Natural killer cell (primary cell): ENCODE measurements at regions not wholly inside any gene's neighbourhood (a gene's known extent, or its start where the extent isn't known, plus 50 kb on each side); places are given as distances from the start of the nearest gene placed in this dataset.

ENCODE experiments used
- ATAC-seq, 3 donors: fragments of 150-1000 bp in 2 of 3; fragments of 200-7000 bp in 1 of 3; cut with Tn5 transposase; 1 replicate in 1 of 3; 2 replicates in 2 of 3; pipeline ENCODE4 v1.10.0; 2021; ENCODE audit warnings: mild to moderate bottlenecking in 2 of 3, moderate library complexity in 2 of 3
- DNase-seq, 2 donors: peaks; one replicate each; pipeline versions ENCODE4 v3.0.0 to v3.0.0-alpha.2; 2013 to 2021; ENCODE audit warnings: mixed read lengths in 1 of 2
- H3K27ac ChIP-seq: one replicate; pipeline ENCODE4 v1.5.1; 2013; ENCODE audit warnings: mild to moderate bottlenecking, low read length
- H3K27me3 ChIP-seq: one replicate; pipeline ENCODE4 v1.6.1; 2013; ENCODE audit warnings: low read length; ENCODE audit not compliant: control insufficient read depth, insufficient read depth
- H3K36me3 ChIP-seq: one replicate; pipeline ENCODE4 v1.6.1; 2013; ENCODE audit warnings: low read length; ENCODE audit not compliant: control insufficient read depth, insufficient read depth
- H3K4me1 ChIP-seq: one replicate; pipeline ENCODE4 v1.6.1; 2013; ENCODE audit warnings: low read length; ENCODE audit not compliant: control insufficient read depth, insufficient read depth
- H3K4me3 ChIP-seq: one replicate; pipeline ENCODE4 v1.5.1; 2013; ENCODE audit warnings: low read length
- H3K9me3 ChIP-seq: one replicate; pipeline ENCODE4 v1.6.1; 2013; ENCODE audit warnings: low read length; ENCODE audit not compliant: control insufficient read depth, insufficient read depth
- H3K27ac Mint-ChIP-seq, 2 donors: one replicate each; pipeline ENCODE4 v1.8.0; 2022; ENCODE audit warnings: mild to moderate bottlenecking in 2 of 2, mixed read lengths in 2 of 2, moderate library complexity in 1 of 2
- H3K27me3 Mint-ChIP-seq, 2 donors: one replicate each; pipeline ENCODE4 v1.8.0; 2022; ENCODE audit warnings: low read depth in 2 of 2, mixed read lengths in 2 of 2
- H3K36me3 Mint-ChIP-seq: one replicate; pipeline ENCODE4 v1.8.0; 2022; ENCODE audit warnings: mixed read lengths
- H3K4me1 Mint-ChIP-seq, 2 donors: one replicate each; pipeline ENCODE4 v1.8.0; 2022; ENCODE audit warnings: mixed read lengths in 2 of 2
- H3K4me3 Mint-ChIP-seq: one replicate; pipeline ENCODE4 v1.8.0; 2022; ENCODE audit warnings: mild to moderate bottlenecking, moderate library complexity, mixed read lengths
- H3K9me3 Mint-ChIP-seq, 2 donors: one replicate each; pipeline ENCODE4 v1.8.0; 2022; ENCODE audit warnings: mixed read lengths in 2 of 2
- WGBS: methylation state at CpG from one replicate; pipeline ENCODE4 v1.1.7; 2013; ENCODE audit warnings: missing lambda C conversion rate; ENCODE audit not compliant: insufficient coverage; 5-methylcytosine and 5-hydroxymethylcytosine counted together
- intact Hi-C: fragments of 100-400 bp; cut with micrococcal nuclease; formaldehyde crosslinking; loops from one replicate; pipeline ENCODE4 v1.14.2; 2022
- TF ChIP-seq, protein P1 (sequence below): fragments of 200-600 bp; IDR thresholded peaks from one replicate; pipeline ENCODE4 v1.8.0; 2022; ENCODE audit warnings: antibody characterized with exemption

DNA sequence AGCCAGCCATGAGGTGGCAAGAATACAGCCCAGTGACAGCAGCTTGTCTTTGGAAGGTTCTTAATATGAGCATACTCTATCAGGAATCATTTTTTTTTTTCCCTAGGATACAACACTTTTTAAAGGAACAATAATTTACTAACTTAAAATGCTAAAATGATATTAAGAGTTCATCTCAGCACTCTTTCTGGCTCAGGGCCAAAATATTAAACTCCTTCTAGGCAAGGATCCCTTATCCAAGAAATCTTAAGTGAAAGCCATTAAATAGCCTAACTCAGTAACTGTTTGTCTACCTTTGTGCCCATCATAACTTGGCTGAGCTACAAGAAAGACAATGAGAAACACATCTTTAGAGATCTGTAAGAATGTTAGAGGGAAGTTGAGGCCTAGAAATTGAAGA lies 529.5 kb upstream of the TGFBR2 start:
- H3K4me1 Mint-ChIP-seq = no peaks in the 10 kb centered on the region
- no peaks in the 10 kb centered on the region for H3K9me3 Mint-ChIP-seq
- no peak overlapping the region for H3K27ac Mint-ChIP-seq
- DNase-seq (no peak), ATAC-seq (no peak)
- no peaks in the 10 kb centered on the region for H3K27me3 Mint-ChIP-seq
- Histone ChIP-seq H3K9me3 (no peaks in the 10 kb centered on the region), H3K27me3 (no peaks in the 10 kb centered on the region), H3K4me3 (no peak overlapping the region), H3K4me1 (no peaks in the 10 kb centered on the region), H3K27ac (no peak overlapping the region), H3K36me3 (no peaks in the 10 kb centered on the region)
- TF ChIP-seq, protein P1, sequence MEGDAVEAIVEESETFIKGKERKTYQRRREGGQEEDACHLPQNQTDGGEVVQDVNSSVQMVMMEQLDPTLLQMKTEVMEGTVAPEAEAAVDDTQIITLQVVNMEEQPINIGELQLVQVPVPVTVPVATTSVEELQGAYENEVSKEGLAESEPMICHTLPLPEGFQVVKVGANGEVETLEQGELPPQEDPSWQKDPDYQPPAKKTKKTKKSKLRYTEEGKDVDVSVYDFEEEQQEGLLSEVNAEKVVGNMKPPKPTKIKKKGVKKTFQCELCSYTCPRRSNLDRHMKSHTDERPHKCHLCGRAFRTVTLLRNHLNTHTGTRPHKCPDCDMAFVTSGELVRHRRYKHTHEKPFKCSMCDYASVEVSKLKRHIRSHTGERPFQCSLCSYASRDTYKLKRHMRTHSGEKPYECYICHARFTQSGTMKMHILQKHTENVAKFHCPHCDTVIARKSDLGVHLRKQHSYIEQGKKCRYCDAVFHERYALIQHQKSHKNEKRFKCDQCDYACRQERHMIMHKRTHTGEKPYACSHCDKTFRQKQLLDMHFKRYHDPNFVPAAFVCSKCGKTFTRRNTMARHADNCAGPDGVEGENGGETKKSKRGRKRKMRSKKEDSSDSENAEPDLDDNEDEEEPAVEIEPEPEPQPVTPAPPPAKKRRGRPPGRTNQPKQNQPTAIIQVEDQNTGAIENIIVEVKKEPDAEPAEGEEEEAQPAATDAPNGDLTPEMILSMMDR = no peak
- H3K36me3 Mint-ChIP-seq = no peaks in the 10 kb centered on the region
- intact Hi-C loops = no loop called here
- no peak overlapping the region for H3K4me3 Mint-ChIP-seq

DNA sequence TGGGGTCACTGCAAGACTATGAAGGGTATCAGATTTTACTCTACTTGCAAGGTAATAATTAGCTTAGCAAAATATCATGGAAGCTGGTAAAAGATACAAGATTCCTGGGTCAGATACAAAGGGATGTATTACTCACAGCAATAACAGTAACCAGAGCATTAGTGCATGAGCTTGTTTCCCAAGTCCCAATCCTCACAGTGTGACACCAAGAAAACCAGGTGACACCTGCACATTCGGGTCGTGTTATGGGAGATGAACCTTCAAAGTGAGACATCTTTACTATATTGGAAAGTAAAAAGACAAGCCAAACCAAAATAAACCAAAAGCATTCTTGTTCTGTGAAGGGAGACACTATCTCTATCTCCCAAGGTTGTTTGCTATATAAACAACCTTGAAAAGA lies 528.7 kb upstream of the TGFBR2 start:
- no peaks in the 10 kb centered on the region for H3K4me1 Mint-ChIP-seq
- H3K27ac ChIP-seq = no peak overlapping the region
- TF ChIP-seq, protein P1 = no peak
- DNase-seq = no peak
- H3K9me3 Mint-ChIP-seq = no peaks in the 10 kb centered on the region
- no peaks in the 10 kb centered on the region for H3K27me3 Mint-ChIP-seq
- H3K36me3 Mint-ChIP-seq = no peaks in the 10 kb centered on the region
- no peaks in the 10 kb centered on the region for H3K4me1 ChIP-seq
- H3K27me3 ChIP-seq = no peaks in the 10 kb centered on the region
- intact Hi-C loops = no loop called here
- no peak overlapping the region for H3K4me3 ChIP-seq
- ATAC-seq = no peak
- H3K27ac Mint-ChIP-seq = no peak overlapping the region
- H3K4me3 Mint-ChIP-seq = no peak overlapping the region
- no peaks in the 10 kb centered on the region for H3K9me3 ChIP-seq
- 92% methylated on average over 2 of the region's 2 CpGs for WGBS
- H3K36me3 ChIP-seq = no peaks in the 10 kb centered on the region

DNA sequence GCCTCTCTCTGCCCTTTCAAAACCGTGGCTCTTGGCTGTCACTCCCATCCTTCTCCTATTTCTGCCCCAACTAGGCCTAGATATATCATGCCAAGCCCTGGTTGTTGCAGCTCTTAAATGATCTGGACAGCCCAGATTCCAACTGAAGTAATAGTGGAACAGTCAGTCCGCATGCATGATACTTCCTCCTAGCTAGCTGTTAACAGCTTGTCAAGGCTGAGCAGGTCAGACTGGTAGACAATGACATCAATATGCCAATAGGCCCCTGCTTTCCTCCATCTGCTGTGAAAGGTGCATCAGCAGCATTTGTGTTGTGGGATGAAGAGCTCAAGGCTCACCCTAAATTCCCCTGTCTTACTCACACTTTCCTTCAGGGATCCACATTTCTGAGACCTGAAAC lies 527.7 kb upstream of the TGFBR2 start:
- no peaks in the 10 kb centered on the region for H3K27me3 Mint-ChIP-seq
- intact Hi-C loops = no loop called here
- Histone ChIP-seq H3K4me3 (no peak overlapping the region), H3K27ac (no peak overlapping the region), H3K4me1 (no peaks in the 10 kb centered on the region), H3K9me3 (no peaks in the 10 kb centered on the region), H3K27me3 (no peaks in the 10 kb centered on the region), H3K36me3 (no peaks in the 10 kb centered on the region)
- 86% methylated on average over 2 of the region's 2 CpGs for WGBS
- H3K4me3 Mint-ChIP-seq = no peak overlapping the region
- TF ChIP-seq, protein P1 = no peak
- H3K4me1 Mint-ChIP-seq = no peaks in the 10 kb centered on the region
- DNase-seq (no peak), ATAC-seq (no peak)
- no peaks in the 10 kb centered on the region for H3K36me3 Mint-ChIP-seq
- H3K9me3 Mint-ChIP-seq = no peaks in the 10 kb centered on the region
- no peak overlapping the region for H3K27ac Mint-ChIP-seq

DNA sequence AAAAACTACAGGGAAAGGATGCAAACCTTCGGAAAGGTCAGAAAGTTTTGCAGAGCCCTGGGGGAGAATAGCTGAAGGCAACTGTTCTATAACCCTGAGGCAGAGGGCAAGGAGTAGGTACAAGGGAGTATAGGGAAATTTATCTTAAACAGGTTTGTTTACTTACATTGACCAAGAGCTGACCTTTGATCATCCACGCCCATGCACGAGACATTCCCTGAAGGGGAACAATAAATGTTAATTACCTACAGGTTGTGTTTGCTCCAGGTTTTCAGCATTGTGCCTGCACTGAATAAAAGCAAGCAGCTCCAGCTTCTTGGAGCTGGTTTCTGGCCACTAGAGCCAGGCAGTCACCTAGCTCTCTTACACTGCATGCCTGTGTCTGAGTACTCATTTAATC lies 524.5 kb upstream of the TGFBR2 start:
- no peak overlapping the region for H3K27ac ChIP-seq
- H3K4me1 ChIP-seq = no peaks in the 10 kb centered on the region
- TF ChIP-seq, protein P1 = no peak
- H3K4me3 Mint-ChIP-seq = no peak overlapping the region
- H3K27me3 ChIP-seq = no peaks in the 10 kb centered on the region
- H3K9me3 ChIP-seq = no peaks in the 10 kb centered on the region
- DNase-seq = no peak
- WGBS = 81% methylated on average over 3 of the region's 3 CpGs
- no peaks in the 10 kb centered on the region for H3K9me3 Mint-ChIP-seq
- H3K27ac Mint-ChIP-seq = no peak overlapping the region
- H3K4me3 ChIP-seq = no peak overlapping the region
- H3K27me3 Mint-ChIP-seq = peaks cover 0 to 7% of the 10 kb centered on the region in 2 donors
- intact Hi-C loops = no loop called here
- ATAC-seq = no peak
- no peaks in the 10 kb centered on the region for H3K36me3 ChIP-seq
- H3K4me1 Mint-ChIP-seq = no peaks in the 10 kb centered on the region
- H3K36me3 Mint-ChIP-seq = no peaks in the 10 kb centered on the region
